Muscle of arm (tissue), 1 donor: ENCODE measurements at regions not wholly inside any gene's neighbourhood (a gene's known extent, or its start where the extent isn't known, plus 50 kb on each side); places are given as distances from the start of the nearest gene placed in this dataset.

ENCODE experiments used
- DNase-seq: peaks from one replicate; pipeline ENCODE4 v3.0.0-alpha.2; 2013

DNA sequence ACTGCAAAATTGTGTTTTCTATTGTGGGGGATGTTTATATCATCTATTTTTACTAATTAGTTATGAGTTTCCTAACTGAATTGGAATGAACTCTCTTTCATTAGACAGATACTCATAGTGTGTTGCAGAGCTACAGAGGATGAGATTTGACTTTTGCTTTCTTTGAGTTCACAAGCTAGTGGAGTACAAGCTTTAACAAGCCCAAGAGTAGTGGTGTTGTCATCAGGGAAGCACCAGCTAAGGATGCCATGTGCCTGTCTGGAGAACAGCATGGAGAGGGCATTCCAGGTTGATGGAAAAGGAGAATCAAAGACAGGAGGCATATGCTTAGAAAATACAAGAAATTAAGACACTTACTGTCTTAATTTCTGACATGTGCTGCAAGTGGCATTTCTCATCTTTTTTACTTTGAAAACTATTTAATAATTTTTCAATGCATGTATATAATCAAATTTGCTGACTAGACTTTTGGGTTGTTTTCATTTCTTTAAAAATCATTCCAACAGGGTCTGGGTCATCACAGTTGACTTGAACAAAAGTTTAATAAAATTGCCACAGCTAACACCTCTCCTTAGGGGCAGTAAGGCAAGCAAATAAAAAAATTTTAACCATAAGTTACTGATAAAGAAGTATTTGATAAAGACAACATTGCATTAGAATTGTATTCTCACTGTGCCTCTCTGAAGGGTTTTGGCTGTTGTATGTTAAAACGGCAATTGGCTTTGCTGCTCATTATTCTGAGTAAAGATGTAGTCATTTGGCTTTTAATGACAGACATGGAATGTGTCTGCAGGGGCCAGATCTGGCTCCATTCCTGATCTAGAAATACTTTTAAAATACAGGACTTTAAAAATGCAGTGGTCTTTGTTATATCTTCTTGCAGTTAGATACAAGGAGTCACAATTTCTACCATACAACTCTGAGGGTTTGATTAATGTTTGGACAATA, 323.7 kb upstream of the CDH11 start:
- DNase-seq, result peak; percentile 11

DNA sequence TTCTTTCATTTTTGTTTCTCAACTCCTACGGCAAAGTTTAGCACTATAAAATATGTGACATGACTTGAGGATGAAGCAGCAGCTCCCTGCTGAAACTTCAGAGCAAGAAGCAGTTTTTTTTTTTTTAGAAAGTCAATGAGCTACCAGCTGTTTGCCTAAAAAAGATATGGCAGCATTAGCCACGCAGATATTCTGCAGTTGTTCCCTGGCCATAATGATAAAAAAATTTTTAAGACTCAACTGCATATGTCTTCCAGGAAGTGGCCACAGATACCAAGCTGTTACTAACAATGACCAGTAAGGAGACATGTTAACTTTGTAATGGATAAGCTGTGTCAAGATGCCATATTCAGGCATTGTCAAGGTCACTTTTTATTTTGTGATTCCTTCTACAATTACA, 319.6 kb upstream of the CDH11 start:
- no peak for DNase-seq

DNA sequence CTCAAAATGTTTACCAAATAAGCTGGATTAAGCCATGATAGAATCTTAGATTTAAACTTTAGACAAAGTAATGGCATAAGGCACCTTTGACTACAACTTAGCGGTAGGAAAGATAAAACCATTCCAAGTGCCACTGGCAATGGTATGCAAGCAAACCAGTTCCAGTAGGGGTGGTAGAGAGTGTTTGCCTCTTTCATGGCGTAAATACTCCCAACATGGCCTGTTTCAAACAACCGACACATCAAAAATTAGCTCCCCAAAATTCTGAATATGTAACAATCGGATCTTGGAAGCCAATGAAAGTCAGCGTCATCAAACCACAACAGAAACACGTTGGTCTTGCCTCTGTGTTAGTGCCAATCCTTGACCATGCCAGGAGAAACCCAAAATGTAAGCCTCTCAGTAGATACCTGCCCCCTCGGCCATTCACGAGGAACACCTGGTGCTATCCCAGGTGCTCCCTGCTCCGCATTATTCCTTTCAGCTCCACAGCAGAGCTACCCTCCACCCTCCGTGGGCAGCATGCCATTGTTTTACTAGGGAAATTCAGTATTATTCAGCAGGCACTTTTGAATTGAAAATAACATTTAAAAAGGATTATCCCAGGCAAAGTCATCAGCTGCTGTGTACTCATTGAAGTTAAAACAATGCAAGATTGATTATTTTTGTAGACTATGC, 307.8 kb upstream of the CDH11 start:
- DNase-seq, result no peak

DNA sequence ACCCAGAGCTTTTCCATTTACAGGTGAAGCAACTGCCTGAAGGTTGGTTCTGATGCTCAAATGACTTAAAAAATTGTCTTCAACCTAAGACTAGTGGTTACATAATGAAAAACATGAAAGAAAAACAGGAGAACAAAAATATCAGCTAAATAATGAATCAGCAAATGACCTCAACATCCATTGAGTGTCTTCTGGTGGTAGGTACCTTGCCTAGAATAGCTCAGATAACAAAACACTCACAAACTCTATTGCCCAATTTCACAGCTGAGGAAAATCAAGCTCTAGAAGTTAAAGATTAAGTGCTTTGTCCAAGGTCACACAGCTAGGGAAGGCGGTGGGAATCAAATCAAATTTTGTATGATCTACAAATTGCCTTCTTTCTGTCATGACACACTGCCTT, 304.6 kb upstream of the CDH11 start:
- DNase-seq, result no peak

DNA sequence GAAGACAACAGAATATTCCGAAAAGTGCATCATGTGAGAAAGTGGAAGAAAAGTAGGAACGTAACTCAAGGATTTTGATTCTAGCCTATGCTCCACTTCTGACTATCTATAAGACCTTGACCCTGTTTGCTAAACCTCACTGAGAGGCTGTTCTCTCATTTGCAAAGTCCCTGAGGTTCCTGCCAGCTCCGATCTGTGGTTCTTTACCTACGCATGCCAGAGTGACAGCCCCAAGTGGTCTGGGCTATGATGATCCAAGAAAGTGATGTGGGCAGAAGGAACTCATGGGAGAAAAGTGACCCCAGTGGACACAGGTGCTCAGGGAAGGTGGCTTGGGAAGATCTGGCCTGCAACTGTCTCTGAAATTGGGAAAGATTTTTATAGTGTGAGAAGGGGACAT, 301.1 kb upstream of the CDH11 start:
- DNase-seq, result no peak

DNA sequence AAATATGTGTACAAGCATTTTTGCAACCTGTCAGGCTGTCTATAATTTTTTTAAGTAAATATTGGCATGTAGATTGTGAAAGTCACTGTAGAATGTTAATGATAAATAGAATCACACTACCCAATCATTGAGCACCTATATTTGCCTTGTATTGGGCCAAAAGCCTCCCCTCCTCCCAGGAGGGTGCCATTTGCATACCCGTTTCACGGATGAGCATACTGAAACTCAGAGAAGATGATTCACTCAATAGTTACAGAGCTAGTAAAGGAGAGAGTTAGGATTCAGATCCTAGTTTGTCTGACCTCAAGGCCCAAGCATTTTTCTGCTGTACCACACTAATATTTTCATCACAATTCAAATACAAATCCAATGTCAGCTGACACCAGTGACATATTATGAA, 299.7 kb upstream of the CDH11 start:
- DNase-seq, result no peak

DNA sequence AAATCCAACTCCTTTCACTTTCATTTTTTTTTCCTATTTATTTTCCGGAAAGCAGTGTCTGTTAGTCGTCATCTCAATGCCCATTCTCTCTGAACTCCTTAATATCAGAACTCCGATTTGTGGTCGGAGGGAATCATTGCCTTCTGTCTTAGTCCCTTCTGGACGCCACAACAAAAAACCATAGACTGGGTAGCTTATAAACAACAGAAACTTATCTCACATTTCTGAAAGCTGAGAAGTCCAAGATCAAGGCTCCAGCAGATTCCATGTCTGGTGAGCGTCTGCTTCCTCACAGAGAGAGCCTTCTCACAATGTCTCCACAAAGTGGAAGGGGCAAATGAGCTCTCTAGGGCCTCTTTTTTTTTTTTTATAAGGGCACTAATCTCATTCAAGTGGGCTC, 296.6 kb upstream of the CDH11 start:
- DNase-seq, result no peak

DNA sequence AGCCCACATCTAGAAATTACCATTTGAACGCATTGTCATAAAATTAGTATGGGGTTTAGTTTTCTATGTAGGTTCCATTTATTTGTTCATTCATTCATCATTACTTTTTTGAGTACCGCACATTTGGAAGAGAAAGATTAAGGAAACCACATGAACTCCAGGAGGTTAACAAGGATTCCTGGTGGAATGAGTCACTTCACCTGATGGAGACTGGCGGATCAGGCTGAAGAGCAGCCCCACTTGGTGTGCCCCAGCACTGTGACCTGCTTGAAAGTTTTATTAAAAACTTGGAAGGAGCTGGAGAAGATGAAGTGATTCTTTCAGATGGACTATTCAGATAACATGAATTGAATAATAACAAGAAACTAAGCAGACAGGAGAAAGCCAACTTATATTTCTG, 293.6 kb upstream of the CDH11 start:
- DNase-seq, result no peak

DNA sequence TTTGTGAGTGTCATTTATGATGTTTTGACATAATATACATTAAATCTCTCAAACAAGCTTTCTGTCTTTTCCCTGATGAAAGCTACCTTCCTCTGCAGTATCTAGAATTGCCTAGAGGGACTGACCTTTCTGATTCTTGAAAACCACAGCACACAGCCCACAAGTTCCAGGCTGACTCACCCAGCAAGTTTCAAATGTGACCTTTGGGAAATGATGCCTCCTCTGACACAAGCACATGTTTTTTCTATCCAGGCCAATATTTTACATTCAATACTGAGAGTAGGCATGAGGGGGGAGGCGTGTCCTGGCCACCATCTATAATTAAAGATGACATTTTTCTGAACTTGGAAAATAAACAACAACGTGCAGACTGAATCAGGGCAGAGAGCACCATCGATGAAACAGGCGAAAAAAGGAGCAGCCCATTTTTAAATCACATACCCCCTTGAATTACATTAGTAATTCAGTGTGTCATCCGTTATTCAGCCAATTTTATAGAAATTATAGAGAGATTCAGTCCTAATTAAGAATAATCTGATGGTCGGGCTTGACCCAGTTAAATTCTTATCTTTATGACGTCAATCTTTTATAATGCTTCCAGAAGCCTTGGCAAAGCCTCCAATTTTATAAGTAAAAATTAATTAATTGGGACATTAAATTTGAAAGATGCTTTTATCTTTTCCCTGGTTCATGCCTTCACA, 292.6 kb upstream of the CDH11 start:
- DNase-seq, result no peak

DNA sequence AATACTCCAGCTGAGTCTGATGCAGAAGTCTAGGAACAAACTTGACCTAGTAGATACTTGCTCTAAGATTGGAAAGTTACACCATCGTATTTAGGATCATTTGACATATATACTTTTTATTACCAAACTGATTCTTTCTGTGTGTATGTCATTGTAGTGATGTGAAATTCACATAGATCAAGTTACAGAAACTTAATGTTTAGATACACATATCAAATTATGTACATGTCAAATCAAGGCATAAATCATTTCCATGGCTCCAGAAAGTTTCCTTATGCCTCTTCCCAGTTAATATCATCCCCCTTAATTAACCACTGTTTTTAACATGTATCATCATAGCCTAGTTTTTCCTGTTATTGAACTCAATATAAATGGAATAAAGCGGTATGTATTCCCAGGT, 292.0 kb upstream of the CDH11 start:
- no peak for DNase-seq

DNA sequence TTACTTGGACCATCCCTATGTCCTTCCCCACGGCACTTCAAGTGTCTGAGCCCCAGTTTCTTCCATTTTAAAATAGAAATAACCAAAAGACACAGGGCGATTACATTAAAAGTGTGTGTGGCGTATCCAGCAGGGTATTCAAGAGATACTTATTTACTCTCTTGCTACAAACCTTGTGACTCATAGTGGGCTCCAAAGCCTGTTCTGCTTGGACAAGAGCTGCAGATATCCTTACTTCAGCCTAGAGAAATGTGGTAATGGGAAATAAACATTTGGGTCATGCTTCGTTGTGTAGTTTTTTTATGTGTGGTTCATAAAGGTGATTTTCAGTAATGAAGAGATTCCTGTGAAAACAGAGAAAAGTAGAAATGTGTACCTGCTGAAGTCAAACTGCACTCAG, 288.9 kb upstream of the CDH11 start:
- no peak for DNase-seq

DNA sequence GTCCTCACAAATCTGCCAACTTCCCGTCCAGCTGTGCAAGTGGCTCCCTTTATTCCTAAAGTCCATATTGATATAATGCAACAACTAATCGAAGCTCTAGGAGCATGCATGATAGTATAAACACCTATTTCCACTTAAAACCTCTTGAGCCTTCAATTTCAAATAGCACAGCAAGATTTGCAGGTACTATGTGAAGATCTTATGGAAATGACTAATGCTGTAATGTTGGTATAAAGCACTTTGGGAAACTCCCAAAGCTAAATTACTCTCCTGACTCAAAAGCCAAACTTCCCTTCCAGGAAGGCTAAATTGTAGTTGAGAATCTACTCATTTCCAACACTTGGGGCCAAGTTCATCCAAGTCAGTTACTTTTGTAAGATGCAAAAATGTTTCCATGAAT, 287.6 kb upstream of the CDH11 start:
- no peak for DNase-seq

DNA sequence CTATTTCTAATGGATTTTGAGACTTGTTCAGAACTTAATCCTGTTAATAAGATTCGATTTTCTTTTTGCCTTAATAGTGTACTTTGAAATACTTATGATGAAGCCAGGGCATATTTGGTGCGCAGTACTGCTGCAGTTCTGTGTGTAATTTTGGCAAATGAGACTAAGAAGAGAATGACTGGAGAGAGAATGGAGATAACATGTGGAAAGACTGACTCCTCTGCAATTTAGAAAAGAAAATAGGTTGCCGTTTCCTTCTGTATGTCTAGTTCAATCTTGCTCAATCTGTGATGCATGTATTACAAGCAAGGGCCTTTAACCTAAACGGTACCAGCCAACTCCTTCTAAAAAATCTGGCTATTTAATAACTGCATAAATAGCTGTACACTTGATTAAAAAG, 285.1 kb upstream of the CDH11 start:
- no peak for DNase-seq

DNA sequence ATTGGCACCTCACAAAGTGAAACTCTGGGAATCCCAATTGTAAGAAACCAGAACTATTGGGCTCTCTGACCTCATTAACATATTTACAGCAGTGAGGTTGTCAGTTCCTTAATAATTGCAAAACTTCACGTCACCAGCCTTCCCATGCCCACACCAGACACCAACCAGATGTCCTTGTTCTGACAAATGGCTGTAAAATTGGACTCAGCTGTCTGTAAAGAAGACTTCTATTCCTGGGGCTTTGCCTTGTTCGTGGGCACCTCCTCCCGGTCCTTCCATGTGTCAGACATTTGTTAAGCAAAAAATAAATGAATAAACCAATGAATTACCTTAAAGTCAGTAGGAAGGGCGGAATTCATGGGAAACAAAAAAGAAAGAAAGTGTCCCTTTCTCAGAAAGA, 284.3 kb upstream of the CDH11 start:
- DNase-seq, result no peak

DNA sequence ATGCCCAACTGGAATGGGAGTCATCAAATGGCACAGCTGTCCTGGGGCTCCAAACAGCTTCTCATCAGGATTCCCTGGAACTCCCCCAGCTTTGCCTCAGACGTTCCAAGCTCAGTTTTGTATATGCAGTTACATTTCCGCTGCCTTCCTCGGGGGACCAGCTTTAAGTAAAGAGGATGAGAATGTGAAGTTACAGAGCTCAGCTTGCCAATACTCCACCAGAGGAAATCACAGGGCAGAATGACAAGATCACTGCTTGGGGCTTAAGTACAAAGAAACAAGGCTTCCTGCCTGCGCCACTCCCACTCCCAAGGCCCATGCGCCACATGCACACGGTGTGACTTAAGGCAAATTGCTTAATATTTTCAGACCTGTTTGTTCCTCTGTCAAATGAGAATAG, 272.4 kb upstream of the CDH11 start:
- peak; percentile 31 for DNase-seq

DNA sequence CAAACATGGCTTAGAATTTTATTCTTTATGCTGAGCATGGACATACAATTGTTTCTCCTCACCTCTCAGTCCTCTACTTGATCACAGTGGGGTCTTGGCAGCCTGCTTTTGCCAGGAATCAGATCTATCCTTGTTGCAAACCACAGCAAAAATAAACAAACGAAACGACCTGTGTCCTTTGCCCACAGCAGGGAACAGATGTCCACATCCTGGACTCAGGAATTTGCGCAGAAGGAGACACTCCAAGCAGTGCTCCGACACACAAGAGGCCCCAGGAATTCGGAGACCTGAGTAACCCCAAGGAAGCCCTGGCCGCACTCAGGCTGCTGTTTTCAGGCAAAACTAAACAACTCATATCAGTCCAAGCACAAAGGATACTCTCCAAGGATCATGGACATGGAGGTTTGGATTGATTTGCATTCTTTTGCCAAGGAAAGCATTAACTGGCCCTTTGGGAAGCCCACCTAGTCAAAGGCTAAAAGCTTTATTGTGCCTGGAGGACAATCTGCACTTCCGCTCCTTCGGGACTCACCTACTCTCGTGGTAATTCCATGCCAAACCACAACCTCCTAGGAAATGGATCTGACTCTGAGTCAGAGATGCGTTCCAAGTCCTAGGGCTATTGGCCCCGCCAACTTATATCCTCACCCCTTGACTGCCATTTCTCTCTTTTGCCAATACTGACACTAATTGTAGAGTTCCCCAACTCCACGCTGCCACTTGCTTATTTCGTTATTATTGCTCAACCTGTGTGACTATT, 271.1 kb upstream of the CDH11 start:
- no peak for DNase-seq

DNA sequence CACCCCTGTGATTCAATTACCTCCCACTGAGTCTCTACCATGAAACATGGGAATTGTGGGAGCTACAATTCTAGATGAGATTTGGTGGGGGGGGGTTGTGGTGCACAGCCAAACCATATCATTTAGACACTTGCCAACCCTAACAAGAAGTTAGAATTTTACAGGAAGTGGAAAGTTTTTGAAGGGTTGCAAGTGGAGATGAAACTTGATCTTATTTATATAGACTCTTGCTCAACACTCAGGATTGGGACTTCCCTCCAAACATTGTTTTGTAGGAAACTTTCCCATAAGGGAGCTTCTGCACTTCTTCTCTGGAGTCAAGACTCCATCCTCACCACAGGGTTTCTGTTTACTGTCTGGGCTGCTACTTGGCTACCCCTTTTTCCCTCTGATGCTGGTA, 266.7 kb upstream of the CDH11 start:
- DNase-seq, result no peak

DNA sequence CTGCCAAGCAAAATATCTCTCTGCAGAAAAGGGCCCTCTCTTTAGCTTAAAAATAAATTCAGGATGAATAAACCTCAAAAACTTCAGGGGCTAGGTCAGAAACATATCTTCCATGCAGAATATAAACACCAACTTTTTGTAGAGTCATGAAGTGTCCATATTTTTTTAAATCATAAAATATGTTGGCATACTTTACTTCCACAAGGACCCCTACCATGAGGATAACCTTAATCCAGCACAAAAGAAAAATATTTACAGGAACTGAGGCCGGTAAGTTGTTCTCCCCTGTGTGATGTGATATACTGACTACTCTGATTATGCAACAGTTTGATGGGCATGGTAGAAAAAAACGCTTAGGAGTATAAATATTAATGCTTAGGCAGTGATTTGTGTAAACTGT, 264.8 kb upstream of the CDH11 start:
- DNase-seq, result no peak

DNA sequence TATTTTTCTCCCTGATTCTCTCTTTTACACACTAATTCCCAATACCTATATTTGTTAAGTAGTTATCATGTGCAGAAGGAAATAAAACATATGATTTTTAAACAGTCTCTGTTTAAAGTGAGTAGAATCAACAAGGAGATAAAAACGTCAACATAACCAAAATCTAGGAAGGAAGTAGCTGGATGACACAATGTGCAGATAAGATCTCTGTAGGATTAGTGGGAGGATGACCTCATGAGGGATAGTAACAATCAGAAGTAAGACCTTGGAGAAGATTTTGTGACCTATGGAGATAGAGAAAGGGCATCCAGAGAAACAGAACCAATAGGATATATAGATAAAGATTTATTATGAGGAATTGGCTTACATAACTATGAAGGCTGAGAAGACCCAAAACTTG, 262.6 kb upstream of the CDH11 start:
- no peak for DNase-seq

DNA sequence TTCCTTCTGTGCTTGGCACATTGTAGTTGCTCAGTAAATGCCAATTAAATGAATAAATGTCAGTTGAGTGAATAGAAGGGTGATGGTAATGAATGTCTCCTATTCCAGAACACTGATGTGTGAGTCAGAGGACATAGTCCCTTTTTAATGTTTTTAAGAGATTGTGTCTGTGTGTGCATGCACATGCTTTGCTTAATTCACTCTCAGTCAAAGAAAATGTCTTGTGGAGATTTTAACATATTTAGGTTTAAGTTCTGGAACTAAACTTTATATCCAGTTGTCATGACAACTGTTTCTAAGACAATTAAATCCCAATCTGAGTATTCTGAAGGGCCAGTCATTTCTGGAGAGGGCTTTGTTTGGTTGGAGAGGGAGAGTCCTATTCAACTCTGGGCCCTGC, 255.3 kb upstream of the CDH11 start:
- no peak for DNase-seq

DNA sequence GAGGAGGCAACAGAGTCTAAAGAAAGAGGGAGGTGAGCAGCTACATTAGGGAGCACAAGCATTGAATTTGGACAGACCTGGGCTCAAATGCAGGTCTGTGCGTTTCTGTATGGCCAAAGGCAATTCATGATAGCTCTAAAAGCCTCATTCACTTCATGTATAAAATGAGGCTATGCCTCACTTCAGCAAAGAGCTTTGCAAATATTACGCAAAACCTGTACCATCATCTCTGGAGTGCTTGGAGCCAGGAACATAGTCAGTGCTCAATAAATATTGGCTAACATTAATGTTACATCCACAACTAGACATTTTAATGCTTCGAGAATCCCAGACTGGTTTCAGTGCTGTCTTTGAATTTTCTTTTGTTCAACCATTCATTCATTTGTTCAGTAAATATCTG, 254.7 kb upstream of the CDH11 start:
- no peak for DNase-seq

DNA sequence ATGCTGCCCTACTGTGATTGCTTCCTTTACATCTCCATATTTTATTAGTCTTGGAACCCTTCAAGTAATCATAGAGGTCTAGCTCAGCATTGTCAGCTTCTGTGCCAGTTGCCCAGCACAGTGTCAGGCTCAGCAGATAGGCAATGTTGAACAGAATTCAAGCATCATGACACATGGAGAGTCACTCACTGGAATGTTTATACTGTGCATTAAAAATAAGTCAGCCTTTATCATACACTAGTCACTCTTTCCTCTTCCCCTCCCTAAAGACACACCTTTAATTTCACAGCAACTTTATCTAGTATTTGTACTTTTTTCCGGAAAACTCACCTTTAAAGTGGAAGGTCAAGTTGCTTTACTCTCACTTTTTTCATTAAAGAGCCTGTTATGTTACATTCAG, 253.8 kb upstream of the CDH11 start:
- DNase-seq, result no peak
